ENCODE measurements at regions not wholly inside any gene's neighbourhood (a gene's known extent, or its start where the extent isn't known, plus 50 kb on each side); places are given as distances from the start of the nearest gene placed in this dataset.

- DNase-seq (ENCODE audit: low spot score) (peak; percentile 26), ATAC-seq (no peak)
- Mint-ChIP-seq H3K27ac (no peak overlapping the region), H3K27me3 (peaks cover 10 to 26% of the 10 kb centered on the region in 2 donors), H3K9me3 (no peaks in the 10 kb centered on the region), H3K36me3 (no peaks in the 10 kb centered on the region), H3K4me1 (ENCODE audit: low read depth in 2 of 2) (no peaks in the 10 kb centered on the region), H3K4me3 (no peak overlapping the region)
Measured at GRCh38 chr21:38996355-38996754, 186.9 kb downstream of the PSMG1 start.

GRCh38 chr21:38995731-38996130 is 187.5 kb downstream of the PSMG1 start:
- DNase-seq (ENCODE audit: low spot score) (peak; percentile 41), ATAC-seq (no peak)
- no peaks in the 10 kb centered on the region for H3K9me3 Mint-ChIP-seq
- no peaks in the 10 kb centered on the region for H3K36me3 Mint-ChIP-seq
- no peaks in the 10 kb centered on the region for H3K4me1 Mint-ChIP-seq (ENCODE audit: low read depth in 2 of 2)
- no peak overlapping the region for H3K4me3 Mint-ChIP-seq
- peaks cover 12 to 22% of the 10 kb centered on the region in 2 donors for H3K27me3 Mint-ChIP-seq
- H3K27ac Mint-ChIP-seq, result no peak overlapping the region

DNA sequence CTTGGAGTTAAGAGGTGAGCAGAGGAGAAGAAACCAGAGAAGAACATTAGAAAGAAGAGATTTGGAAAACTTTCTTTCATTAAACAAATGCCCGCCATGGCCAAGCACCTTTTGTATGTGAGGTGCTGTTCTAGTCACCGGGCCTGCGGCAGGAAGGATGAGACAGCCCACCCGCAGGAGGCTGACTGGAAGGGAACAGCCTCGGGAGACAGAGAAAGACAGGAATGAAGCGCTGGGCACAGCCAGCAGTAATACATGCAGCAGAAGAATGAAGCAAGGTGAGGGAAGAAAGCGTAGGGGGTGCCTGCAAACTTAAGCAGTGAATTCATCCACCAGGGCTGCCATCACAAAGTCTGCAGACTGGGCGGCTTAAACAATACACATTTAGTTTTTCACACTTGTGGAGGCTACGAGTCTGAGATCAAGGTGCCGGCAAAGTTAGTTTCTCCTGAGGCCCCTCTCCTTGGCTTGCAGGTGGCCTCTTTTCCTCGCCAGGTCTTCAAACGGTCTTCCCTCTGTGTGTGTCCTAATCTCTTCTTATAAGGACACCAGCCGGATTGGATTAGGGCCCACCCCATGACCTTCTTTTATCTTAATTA is 188.1 kb downstream of the PSMG1 start:
- Mint-ChIP-seq H3K4me3 (no peak overlapping the region), H3K27ac (no peak overlapping the region), H3K27me3 (peaks cover 17 to 22% of the 10 kb centered on the region in 2 donors), H3K4me1 (ENCODE audit: low read depth in 2 of 2) (no peaks in the 10 kb centered on the region), H3K36me3 (no peaks in the 10 kb centered on the region), H3K9me3 (no peaks in the 10 kb centered on the region)
- ATAC-seq, result no peak
- peak; percentile 31 for DNase-seq (ENCODE audit: low spot score)

GRCh38 chr21:38994042-38994441 is 188.3 kb downstream of the ETS2 start:
- Mint-ChIP-seq H3K27ac (no peak overlapping the region), H3K9me3 (no peaks in the 10 kb centered on the region), H3K27me3 (peaks cover 26 to 28% of the 10 kb centered on the region in 2 donors), H3K4me3 (no peak overlapping the region), H3K36me3 (no peaks in the 10 kb centered on the region), H3K4me1 (ENCODE audit: low read depth in 2 of 2) (no peaks in the 10 kb centered on the region)
- DNase-seq (ENCODE audit: low spot score), result peak; percentile 5
- ATAC-seq, result no peak

DNA sequence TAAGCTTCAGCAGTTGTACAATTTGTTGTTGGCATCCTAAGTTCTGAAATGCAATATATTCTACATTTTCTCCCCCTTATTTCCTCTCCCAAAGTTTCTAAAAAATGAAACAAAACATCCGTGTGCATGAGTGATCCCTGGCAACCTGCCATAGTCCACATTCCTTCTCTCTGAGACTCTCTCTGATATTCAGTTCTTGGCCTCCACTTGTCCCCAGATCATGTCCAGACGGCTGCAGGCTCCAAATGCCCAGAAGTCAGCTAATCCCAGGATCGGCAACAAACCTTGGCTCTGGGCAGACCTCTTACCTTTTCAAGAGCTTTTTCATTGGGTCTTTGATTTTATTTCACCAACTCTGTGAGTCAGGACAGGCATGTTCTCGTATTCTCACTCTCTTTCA is 187.8 kb downstream of the ETS2 start:
- no peaks in the 10 kb centered on the region for H3K9me3 Mint-ChIP-seq
- no peaks in the 10 kb centered on the region for H3K4me1 Mint-ChIP-seq (ENCODE audit: low read depth in 2 of 2)
- peaks cover 25 to 33% of the 10 kb centered on the region in 2 donors for H3K27me3 Mint-ChIP-seq
- H3K4me3 Mint-ChIP-seq, result no peak overlapping the region
- ATAC-seq, result no peak
- peak; percentile 1 for DNase-seq (ENCODE audit: low spot score)
- H3K27ac Mint-ChIP-seq, result no peak overlapping the region
- no peaks in the 10 kb centered on the region for H3K36me3 Mint-ChIP-seq

GRCh38 chr21:38992737-38993136 is 187.0 kb downstream of the ETS2 start:
- DNase-seq (ENCODE audit: low spot score) (no peak), ATAC-seq (no peak)
- H3K36me3 Mint-ChIP-seq, result no peaks in the 10 kb centered on the region
- peaks cover 26 to 41% of the 10 kb centered on the region in 2 donors for H3K27me3 Mint-ChIP-seq
- H3K4me1 Mint-ChIP-seq (ENCODE audit: low read depth in 2 of 2), result no peaks in the 10 kb centered on the region
- H3K27ac Mint-ChIP-seq, result no peak overlapping the region
- H3K9me3 Mint-ChIP-seq, result no peaks in the 10 kb centered on the region
- no peak overlapping the region for H3K4me3 Mint-ChIP-seq

- DNase-seq (ENCODE audit: low spot score), result peak; percentile 13
Measured at GRCh38 chr21:38990424-38990794, 184.7 kb downstream of the ETS2 start.

DNA sequence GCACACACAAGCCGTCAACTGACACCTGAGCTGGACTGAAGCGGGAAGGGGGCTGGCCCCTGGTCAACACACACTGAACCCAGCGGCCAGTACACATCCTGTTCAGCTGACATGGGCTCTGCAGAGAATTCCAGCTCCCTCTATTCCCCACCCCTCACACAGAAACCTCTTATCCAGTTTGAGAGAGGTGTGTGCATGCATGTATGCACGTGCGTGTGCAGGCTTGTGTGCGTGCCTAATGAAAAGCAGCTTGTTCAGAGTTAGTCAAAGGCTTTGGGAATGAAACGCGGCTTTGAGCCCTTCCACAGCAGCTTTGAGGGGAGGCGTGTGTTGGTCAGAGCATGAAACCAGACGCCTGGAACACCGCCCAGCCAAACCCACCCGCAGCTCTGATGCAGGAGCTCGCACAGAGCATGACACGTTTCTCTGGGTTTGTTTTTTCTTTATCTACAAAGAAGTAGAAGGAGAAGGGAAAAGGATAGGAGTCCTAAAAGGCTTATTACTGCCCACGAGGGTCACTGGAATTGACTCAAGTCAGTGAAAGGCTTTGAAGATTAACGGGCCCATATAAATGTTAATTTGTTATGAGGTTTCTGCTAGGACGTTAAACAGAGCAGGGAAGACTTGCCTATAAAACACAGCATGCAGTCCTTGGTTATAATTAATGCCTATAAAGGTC is 184.2 kb downstream of the ETS2 start:
- Mint-ChIP-seq H3K36me3 (no peaks in the 10 kb centered on the region), H3K4me1 (ENCODE audit: low read depth in 2 of 2) (peaks cover 12 to 13% of the 10 kb centered on the region in 2 donors), H3K4me3 (no peak overlapping the region), H3K9me3 (no peaks in the 10 kb centered on the region), H3K27ac (no peak overlapping the region), H3K27me3 (peaks cover 35 to 63% of the 10 kb centered on the region in 2 donors)
- DNase-seq (ENCODE audit: low spot score) (peak; percentile 50), ATAC-seq (no peak)

More at GRCh38 chr21:38990424-38990794, 184.7 kb downstream of the ETS2 start:
- H3K27me3 Mint-ChIP-seq, result peaks cover 30 to 60% of the 10 kb centered on the region in 2 donors
- no peak overlapping the region for H3K4me3 Mint-ChIP-seq
- H3K9me3 Mint-ChIP-seq, result no peaks in the 10 kb centered on the region
- H3K36me3 Mint-ChIP-seq, result no peaks in the 10 kb centered on the region
- no peak for ATAC-seq
- no peak overlapping the region for H3K27ac Mint-ChIP-seq
- peaks cover 7 to 8% of the 10 kb centered on the region in 2 donors for H3K4me1 Mint-ChIP-seq (ENCODE audit: low read depth in 2 of 2)

GRCh38 chr21:38989379-38989744 is 183.6 kb downstream of the ETS2 start:
- Mint-ChIP-seq H3K27me3 (peaks cover 37 to 63% of the 10 kb centered on the region in 2 donors), H3K36me3 (no peaks in the 10 kb centered on the region), H3K9me3 (no peaks in the 10 kb centered on the region), H3K27ac (no peak overlapping the region), H3K4me3 (no peak overlapping the region), H3K4me1 (ENCODE audit: low read depth in 2 of 2) (peaks cover 15 to 16% of the 10 kb centered on the region in 2 donors)
- ATAC-seq (no peak), DNase-seq (ENCODE audit: low spot score) (peak; percentile 34)

DNA sequence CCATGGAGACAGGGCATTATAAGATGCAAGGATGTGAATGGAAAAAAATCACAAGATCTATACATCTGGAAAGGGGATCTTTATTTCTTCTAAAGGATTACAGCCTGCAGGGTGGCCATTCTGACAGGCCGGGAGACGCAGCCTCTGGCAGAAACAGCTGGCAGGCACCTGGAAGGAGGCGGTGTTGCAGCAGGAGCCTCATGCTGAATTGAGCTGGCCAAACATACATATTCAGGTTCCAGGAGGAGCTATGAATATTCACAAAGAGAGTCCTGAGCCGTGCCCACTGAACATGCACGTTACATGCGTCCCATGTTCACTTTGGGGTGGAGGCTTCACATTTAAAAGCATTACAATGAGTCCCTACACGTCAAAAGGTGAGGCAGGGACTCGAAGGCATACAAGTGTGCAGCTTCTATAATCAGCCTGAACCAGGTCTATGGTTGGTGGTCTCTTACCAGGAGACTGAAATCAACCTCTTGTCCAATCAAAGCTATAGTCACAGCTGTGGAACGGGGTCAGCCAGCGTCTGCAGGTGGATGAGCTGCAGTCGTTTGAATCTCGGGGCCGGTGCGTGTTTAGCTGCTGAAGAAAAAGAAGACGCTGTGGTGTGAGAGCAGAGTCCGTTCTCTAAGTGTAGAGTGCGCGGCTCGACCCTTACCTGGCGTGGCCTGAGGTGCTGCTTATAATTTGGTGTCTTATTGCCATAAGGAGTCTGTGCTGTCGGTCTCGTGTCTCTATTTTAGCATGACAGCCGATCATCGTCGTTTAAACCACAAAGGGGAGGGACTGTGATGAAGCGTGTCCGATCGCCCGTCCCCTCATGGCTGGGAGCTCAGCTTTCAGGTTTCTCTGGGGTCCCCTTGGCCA is 183.0 kb downstream of the ETS2 start:
- peaks cover 15 to 16% of the 10 kb centered on the region in 2 donors for H3K4me1 Mint-ChIP-seq (ENCODE audit: low read depth in 2 of 2)
- ATAC-seq, result no peak
- peaks cover 40 to 66% of the 10 kb centered on the region in 2 donors for H3K27me3 Mint-ChIP-seq
- no peak overlapping the region for H3K27ac Mint-ChIP-seq
- H3K9me3 Mint-ChIP-seq, result no peaks in the 10 kb centered on the region
- peak; percentile 10 for DNase-seq (ENCODE audit: low spot score)
- no peaks in the 10 kb centered on the region for H3K36me3 Mint-ChIP-seq
- H3K4me3 Mint-ChIP-seq, result no peak overlapping the region

GRCh38 chr21:38987633-38988508 is 182.1 kb downstream of the ETS2 start:
- ATAC-seq, result no peak
- H3K27ac Mint-ChIP-seq, result no peak overlapping the region
- no peak overlapping the region for H3K4me3 Mint-ChIP-seq
- DNase-seq (ENCODE audit: low spot score), result peak; percentile 39
- no peaks in the 10 kb centered on the region for H3K36me3 Mint-ChIP-seq
- no peaks in the 10 kb centered on the region for H3K9me3 Mint-ChIP-seq
- H3K4me1 Mint-ChIP-seq (ENCODE audit: low read depth in 2 of 2), result peaks cover 15 to 16% of the 10 kb centered on the region in 2 donors
- H3K27me3 Mint-ChIP-seq, result peaks cover 47 to 71% of the 10 kb centered on the region in 2 donors

DNA sequence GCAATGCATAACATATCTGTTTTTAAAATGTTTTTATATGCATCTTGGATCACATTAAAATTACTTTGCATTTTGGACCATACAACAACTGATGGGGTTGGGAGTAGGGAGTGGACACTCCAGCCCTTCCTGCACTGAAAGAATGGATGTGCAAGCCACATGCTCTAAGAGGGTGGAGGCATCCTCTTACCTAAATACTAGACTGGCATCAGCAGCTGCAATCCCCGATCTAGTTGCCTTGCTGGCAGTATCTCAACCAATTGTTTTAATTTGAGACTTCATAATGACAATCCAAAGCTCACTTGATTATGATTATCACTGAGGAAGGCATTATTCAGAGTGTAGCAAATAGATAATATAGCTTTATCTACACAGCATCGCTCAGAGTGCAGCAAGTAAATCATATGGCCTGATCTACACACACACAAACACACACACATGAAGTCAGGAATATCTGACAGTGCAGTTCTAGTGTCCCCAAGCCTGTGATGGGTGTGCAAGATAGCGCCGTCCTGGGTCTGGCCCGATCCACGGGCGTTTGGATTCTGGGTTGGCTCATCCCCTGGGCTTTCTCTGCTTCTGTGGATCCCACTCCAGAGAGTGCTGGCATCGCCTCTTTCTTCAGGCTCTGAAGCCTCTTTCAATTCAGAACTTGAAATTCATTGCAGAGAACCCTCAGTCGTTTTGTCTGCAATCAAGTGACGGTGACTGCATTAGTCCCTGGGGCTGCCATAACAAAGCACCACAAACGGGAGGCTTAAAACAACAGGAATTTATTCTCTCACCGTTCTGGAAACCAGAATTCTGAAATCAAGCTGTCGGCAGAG is 181.3 kb downstream of the ETS2 start:
- ATAC-seq (no peak), DNase-seq (ENCODE audit: low spot score) (no peak)
- H3K4me1 Mint-ChIP-seq (ENCODE audit: low read depth in 2 of 2), result peaks cover 15 to 16% of the 10 kb centered on the region in 2 donors
- H3K9me3 Mint-ChIP-seq, result no peaks in the 10 kb centered on the region
- H3K4me3 Mint-ChIP-seq, result no peak overlapping the region
- peaks cover 47 to 71% of the 10 kb centered on the region in 2 donors for H3K27me3 Mint-ChIP-seq
- H3K27ac Mint-ChIP-seq, result no peak overlapping the region
- H3K36me3 Mint-ChIP-seq, result no peaks in the 10 kb centered on the region

All from natural killer cell treated with Interleukin-12 subunit alpha and Interleukin-12 subunit beta and Interleukin-15 and Interleukin-18, amount 100 ng/mL, for 72 hours (primary cell).